ENCODE measurements at regions not wholly inside any gene's neighbourhood (a gene's known extent, or its start where the extent isn't known, plus 50 kb on each side); places are given as distances from the start of the nearest gene placed in this dataset.

DNA sequence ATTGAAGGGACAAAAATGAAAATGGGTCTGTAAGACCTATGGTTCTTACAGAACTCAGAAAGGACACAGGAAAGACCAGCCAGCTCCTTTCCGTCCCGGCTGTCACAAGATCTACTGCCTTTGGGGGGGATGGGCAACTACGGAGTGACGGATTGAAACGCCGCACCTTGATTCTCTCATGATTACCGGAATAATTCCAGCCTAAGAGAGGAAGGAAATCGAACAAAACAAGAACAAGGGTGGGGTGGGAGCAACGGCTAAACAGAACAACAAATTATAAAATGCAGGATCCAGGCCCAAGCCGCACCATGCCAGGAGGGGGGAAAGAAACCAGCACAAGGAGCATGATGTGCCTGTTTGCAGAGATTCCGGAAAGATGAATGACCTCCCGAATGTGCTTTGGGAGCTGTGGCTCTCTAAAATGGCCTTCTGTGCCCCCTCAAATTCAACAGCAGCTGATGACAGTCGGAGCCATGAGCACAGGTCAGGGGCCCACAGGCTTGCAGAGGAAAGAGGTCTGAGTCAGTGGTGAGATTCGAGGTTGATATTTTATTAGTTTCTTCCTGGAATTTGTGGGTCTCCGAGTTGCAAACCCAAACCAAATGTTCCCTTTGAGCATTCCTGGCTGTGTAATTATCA is 72.1 kb downstream of the SPRING1 start:
- WGBS (ENCODE audit: low lambda C conversion rate): 87% methylated on average over 15 of the region's 15 CpGs
- no peak overlapping the region for H3K4me2 ChIP-seq
- H3K79me2 ChIP-seq (ENCODE audit: insufficient read depth): no peaks in the 10 kb centered on the region
- DNase-seq: no peak
- H3K27ac ChIP-seq (ENCODE audit: low read depth in 2 of 2, low read length in 1 of 2): no peak overlapping the region
- no peak overlapping the region for H3K9ac ChIP-seq
- peaks cover 0 to 3% of the 10 kb centered on the region in 2 experiments; a peak in 1 of 4 replicates for H3K4me1 ChIP-seq (ENCODE audit: control insufficient read depth in 1 of 2, insufficient read depth in 2 of 2, low read depth in 1 of 2, low read length in 1 of 2)
- CTCF ChIA-PET: interaction anchor here (1.3 kb wide), 1 partner anchor 24 kb away, joined by 3 read pairs; no protein-coding TSS in a partner anchor
- H3K36me3 ChIP-seq (replicated peaks in 1 of 2; ENCODE audit: control insufficient read depth in 1 of 2, insufficient read depth in 2 of 2, low read length in 1 of 2): no peaks in the 10 kb centered on the region
- H3K9me3 ChIP-seq: no peaks in the 10 kb centered on the region
- no peak overlapping the region for H2AFZ ChIP-seq (ENCODE audit: low read depth)
- TF ChIP-seq RFX5 (IDR thresholded peaks at IDR 0.05; ENCODE audit: low read length) (no peak), EZH2phosphoT487 (IDR thresholded peaks at IDR 0.05; ENCODE audit: borderline replicate concordance, low read depth) (no peak), MEF2A (IDR thresholded peaks at IDR 0.05; ENCODE audit: borderline replicate concordance, low read depth) (no peak), FOSL2 (IDR thresholded peaks at IDR 0.05; ENCODE audit: borderline replicate concordance, low read depth) (no peak), NFIC (IDR thresholded peaks at IDR 0.05; ENCODE audit: borderline replicate concordance) (no peak), MXI1 (IDR thresholded peaks at IDR 0.05; ENCODE audit: low read depth, low read length) (no peak), TAF1 (IDR thresholded peaks at IDR 0.05; ENCODE audit: borderline replicate concordance, low read depth, low read length) (no peak)
- H4K20me1 ChIP-seq (ENCODE audit: insufficient read depth): no peaks in the 10 kb centered on the region
- H3K9me2 ChIP-seq: no peaks in the 10 kb centered on the region
- H3K27me3 ChIP-seq (ENCODE audit: insufficient read depth): no peaks in the 10 kb centered on the region
- no peak overlapping the region for H3K4me3 ChIP-seq (ENCODE audit: low read depth in 2 of 2, low read length in 1 of 2)
- POLR2A ChIA-PET: no interaction called here
- H3F3A ChIP-seq (replicated peaks; ENCODE audit: insufficient read depth): no peaks in the 10 kb centered on the region

- POLR2A ChIA-PET: no interaction called here
- Histone ChIP-seq H3K4me2 (no peak overlapping the region), H3K27ac (ENCODE audit: low read depth in 2 of 2, low read length in 1 of 2) (no peak overlapping the region), H3K4me3 (ENCODE audit: low read depth in 2 of 2, low read length in 1 of 2) (no peak overlapping the region), H3K9me3 (no peaks in the 10 kb centered on the region), H4K20me1 (ENCODE audit: insufficient read depth) (no peaks in the 10 kb centered on the region), H3K9ac (no peak overlapping the region), H2AFZ (ENCODE audit: low read depth) (no peak overlapping the region), H3K36me3 (replicated peaks in 1 of 2; ENCODE audit: control insufficient read depth in 1 of 2, insufficient read depth in 2 of 2, low read length in 1 of 2) (no peaks in the 10 kb centered on the region), H3F3A (replicated peaks; ENCODE audit: insufficient read depth) (peaks cover 6% of the 10 kb centered on the region), H3K27me3 (ENCODE audit: insufficient read depth) (no peaks in the 10 kb centered on the region), H3K9me2 (no peaks in the 10 kb centered on the region), H3K4me1 (ENCODE audit: control insufficient read depth in 1 of 2, insufficient read depth in 2 of 2, low read depth in 1 of 2, low read length in 1 of 2) (peaks cover 3 to 6% of the 10 kb centered on the region in 2 experiments; a peak in 2 of 4 replicates), H3K79me2 (ENCODE audit: insufficient read depth) (no peaks in the 10 kb centered on the region)
- TF ChIP-seq RCOR1 (IDR thresholded peaks at IDR 0.05; ENCODE audit: low read length) (no peak), RAD21 (IDR thresholded peaks at IDR 0.05; ENCODE audit: low read length) (no peak), JUND (IDR thresholded peaks at IDR 0.05) (no peak), RXRA (IDR thresholded peaks at IDR 0.05; ENCODE audit: borderline replicate concordance, low read depth) (no peak)
- CTCF ChIA-PET: no interaction called here
- 88% methylated on average over 4 of the region's 4 CpGs for WGBS (ENCODE audit: low lambda C conversion rate)
- no peak for DNase-seq
These were observed 73.8 kb downstream of the SPRING1 start for GRCh38 chr12:116664085-116664484.

- Histone ChIP-seq H4K20me1 (ENCODE audit: insufficient read depth) (no peaks in the 10 kb centered on the region), H3K4me3 (ENCODE audit: low read depth in 2 of 2, low read length in 1 of 2) (no peak overlapping the region), H3K4me2 (no peak overlapping the region), H3K4me1 (ENCODE audit: control insufficient read depth in 1 of 2, insufficient read depth in 2 of 2, low read depth in 1 of 2, low read length in 1 of 2) (peaks cover 3 to 12% of the 10 kb centered on the region in 2 experiments; a peak in 2 of 4 replicates), H3K27ac (ENCODE audit: low read depth in 2 of 2, low read length in 1 of 2) (no peak overlapping the region), H3K9me2 (no peaks in the 10 kb centered on the region), H3K36me3 (replicated peaks in 1 of 2; ENCODE audit: control insufficient read depth in 1 of 2, insufficient read depth in 2 of 2, low read length in 1 of 2) (no peaks in the 10 kb centered on the region), H3K9me3 (no peaks in the 10 kb centered on the region), H3K27me3 (ENCODE audit: insufficient read depth) (no peaks in the 10 kb centered on the region), H3K79me2 (ENCODE audit: insufficient read depth) (no peaks in the 10 kb centered on the region), H2AFZ (ENCODE audit: low read depth) (no peak overlapping the region), H3F3A (replicated peaks; ENCODE audit: insufficient read depth) (peaks cover 10% of the 10 kb centered on the region), H3K9ac (no peak overlapping the region)
- 69% methylated on average over 10 of the region's 21 CpGs for WGBS (ENCODE audit: low lambda C conversion rate)
- CTCF ChIA-PET: interaction anchor here (1.2 kb wide), 1 partner anchor 28 kb away, joined by 3 read pairs; no protein-coding TSS in a partner anchor
- POLR2A ChIA-PET: no interaction called here
- peak; percentile 22 for DNase-seq
- TF ChIP-seq RCOR1 (IDR thresholded peaks at IDR 0.05; ENCODE audit: low read length) (no peak), GABPA (IDR thresholded peaks at IDR 0.05; ENCODE audit: low read depth) (no peak), YY1 (IDR thresholded peaks at IDR 0.05; ENCODE audit: low read depth) (no peak), REST (IDR thresholded peaks at IDR 0.05; ENCODE audit: low read depth, low read length) (no peak), POLR2AphosphoS5 (IDR thresholded peaks at IDR 0.05; ENCODE audit: low read depth, low read length) (no peak), RFX5 (IDR thresholded peaks at IDR 0.05; ENCODE audit: low read length) (no peak), EZH2phosphoT487 (IDR thresholded peaks at IDR 0.05; ENCODE audit: borderline replicate concordance, low read depth) (no peak), RAD21 (IDR thresholded peaks at IDR 0.05; ENCODE audit: low read length) (no peak), MEF2A (IDR thresholded peaks at IDR 0.05; ENCODE audit: borderline replicate concordance, low read depth) (no peak)
- TF ChIP-seq, protein P1, sequence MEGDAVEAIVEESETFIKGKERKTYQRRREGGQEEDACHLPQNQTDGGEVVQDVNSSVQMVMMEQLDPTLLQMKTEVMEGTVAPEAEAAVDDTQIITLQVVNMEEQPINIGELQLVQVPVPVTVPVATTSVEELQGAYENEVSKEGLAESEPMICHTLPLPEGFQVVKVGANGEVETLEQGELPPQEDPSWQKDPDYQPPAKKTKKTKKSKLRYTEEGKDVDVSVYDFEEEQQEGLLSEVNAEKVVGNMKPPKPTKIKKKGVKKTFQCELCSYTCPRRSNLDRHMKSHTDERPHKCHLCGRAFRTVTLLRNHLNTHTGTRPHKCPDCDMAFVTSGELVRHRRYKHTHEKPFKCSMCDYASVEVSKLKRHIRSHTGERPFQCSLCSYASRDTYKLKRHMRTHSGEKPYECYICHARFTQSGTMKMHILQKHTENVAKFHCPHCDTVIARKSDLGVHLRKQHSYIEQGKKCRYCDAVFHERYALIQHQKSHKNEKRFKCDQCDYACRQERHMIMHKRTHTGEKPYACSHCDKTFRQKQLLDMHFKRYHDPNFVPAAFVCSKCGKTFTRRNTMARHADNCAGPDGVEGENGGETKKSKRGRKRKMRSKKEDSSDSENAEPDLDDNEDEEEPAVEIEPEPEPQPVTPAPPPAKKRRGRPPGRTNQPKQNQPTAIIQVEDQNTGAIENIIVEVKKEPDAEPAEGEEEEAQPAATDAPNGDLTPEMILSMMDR (IDR thresholded peaks at IDR 0.05): no peak
These were observed 75.2 kb downstream of the SPRING1 start for GRCh38 chr12:116662612-116663144.
